ENCODE measurements at regions not wholly inside any gene's neighbourhood (a gene's known extent, or its start where the extent isn't known, plus 50 kb on each side); places are given as distances from the start of the nearest gene placed in this dataset.

DNA sequence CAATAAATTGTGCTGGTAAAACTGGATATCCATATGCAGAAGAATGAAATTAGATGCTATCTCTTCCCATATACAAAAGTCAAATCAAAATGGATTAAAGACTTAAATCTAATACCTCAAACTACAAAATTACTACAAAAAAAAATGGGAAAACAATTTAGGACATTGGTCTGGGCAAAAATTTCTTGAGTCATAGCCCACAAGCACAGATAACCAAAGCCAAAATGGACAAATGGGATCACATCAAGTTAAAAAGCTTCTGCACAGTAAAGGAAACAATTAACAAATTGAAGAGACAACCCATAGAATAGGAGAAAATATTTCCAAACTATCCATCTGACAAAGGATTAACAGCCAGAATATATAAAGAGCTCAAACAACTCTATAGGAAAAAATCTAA is 264.6 kb downstream of the NUAK1 start:
- TF ChIP-seq, protein P1, sequence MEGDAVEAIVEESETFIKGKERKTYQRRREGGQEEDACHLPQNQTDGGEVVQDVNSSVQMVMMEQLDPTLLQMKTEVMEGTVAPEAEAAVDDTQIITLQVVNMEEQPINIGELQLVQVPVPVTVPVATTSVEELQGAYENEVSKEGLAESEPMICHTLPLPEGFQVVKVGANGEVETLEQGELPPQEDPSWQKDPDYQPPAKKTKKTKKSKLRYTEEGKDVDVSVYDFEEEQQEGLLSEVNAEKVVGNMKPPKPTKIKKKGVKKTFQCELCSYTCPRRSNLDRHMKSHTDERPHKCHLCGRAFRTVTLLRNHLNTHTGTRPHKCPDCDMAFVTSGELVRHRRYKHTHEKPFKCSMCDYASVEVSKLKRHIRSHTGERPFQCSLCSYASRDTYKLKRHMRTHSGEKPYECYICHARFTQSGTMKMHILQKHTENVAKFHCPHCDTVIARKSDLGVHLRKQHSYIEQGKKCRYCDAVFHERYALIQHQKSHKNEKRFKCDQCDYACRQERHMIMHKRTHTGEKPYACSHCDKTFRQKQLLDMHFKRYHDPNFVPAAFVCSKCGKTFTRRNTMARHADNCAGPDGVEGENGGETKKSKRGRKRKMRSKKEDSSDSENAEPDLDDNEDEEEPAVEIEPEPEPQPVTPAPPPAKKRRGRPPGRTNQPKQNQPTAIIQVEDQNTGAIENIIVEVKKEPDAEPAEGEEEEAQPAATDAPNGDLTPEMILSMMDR (IDR thresholded peaks at IDR 0.05): no peak
- no peaks in the 10 kb centered on the region for H3K36me3 ChIP-seq
- intact Hi-C loops (cut with DNase I): no loop called here
- H3K9me3 ChIP-seq: no peaks in the 10 kb centered on the region
- H3K9ac ChIP-seq (ENCODE audit: low read depth in 2 of 2, low read length in 2 of 2): no peak overlapping the region
- no peak overlapping the region for H3K4me3 ChIP-seq
- no peaks in the 10 kb centered on the region for H3K4me1 ChIP-seq
- H3K27ac ChIP-seq: no peak overlapping the region
- no peaks in the 10 kb centered on the region for H3K27me3 ChIP-seq
- DNase-seq: no peak

DNA sequence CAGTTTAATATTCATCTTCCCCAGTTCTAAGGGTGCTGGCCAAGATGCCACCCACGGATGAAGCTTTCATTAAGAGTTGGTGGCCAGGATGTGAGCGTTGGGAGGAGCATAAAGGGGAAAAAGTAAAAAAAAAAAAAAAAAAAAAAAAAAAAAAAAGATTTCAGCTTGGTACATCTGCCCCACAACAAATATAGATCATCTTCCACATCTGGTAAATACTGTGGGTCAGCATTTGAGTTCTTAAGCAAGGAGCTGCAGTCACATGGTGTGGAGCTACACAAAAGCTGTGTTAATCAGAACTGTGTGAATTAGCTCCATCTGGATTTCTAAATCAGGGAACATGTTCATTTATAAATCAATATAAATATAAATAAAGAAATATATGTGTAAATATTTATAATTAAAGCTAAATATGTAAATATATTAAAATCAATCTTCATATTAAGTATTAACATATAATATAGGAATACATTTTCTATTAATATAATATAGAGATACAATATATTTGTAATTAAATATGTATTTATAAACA is 262.3 kb downstream of the NUAK1 start:
- Histone ChIP-seq H3K4me3 (no peak overlapping the region), H3K9ac (ENCODE audit: low read depth in 2 of 2, low read length in 2 of 2) (no peak overlapping the region), H3K27me3 (no peaks in the 10 kb centered on the region), H3K9me3 (no peaks in the 10 kb centered on the region), H3K36me3 (no peaks in the 10 kb centered on the region), H3K4me1 (no peaks in the 10 kb centered on the region), H3K27ac (no peak overlapping the region)
- no peak for DNase-seq
- intact Hi-C loops (cut with DNase I): no loop called here
- TF ChIP-seq, protein P1 (IDR thresholded peaks at IDR 0.05): no peak

DNA sequence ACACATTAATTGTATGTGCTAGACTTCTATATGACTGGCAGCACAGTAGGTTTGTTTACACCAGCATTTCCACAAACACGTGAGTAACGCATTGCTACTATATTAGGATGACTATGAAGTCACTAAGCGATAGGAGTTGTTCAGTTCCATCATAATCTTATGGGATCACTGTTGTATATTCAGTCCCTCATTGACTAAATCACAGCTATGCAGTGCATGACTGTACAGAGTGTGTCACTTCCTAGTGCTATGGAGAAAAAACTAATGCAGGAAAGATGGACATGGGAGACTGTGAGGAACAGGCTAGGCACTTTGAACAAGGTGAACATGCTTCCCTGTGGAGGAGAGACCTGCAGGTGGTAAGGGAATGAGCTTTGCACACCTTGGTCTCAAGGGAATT is 259.8 kb downstream of the NUAK1 start:
- Histone ChIP-seq H3K27me3 (no peaks in the 10 kb centered on the region), H3K9me3 (no peaks in the 10 kb centered on the region), H3K27ac (no peak overlapping the region), H3K9ac (ENCODE audit: low read depth in 2 of 2, low read length in 2 of 2) (no peak overlapping the region), H3K36me3 (no peaks in the 10 kb centered on the region), H3K4me3 (no peak overlapping the region), H3K4me1 (no peaks in the 10 kb centered on the region)
- no peak for DNase-seq
- TF ChIP-seq, protein P1 (IDR thresholded peaks at IDR 0.05): no peak
- intact Hi-C loops (cut with DNase I): no loop called here

DNA sequence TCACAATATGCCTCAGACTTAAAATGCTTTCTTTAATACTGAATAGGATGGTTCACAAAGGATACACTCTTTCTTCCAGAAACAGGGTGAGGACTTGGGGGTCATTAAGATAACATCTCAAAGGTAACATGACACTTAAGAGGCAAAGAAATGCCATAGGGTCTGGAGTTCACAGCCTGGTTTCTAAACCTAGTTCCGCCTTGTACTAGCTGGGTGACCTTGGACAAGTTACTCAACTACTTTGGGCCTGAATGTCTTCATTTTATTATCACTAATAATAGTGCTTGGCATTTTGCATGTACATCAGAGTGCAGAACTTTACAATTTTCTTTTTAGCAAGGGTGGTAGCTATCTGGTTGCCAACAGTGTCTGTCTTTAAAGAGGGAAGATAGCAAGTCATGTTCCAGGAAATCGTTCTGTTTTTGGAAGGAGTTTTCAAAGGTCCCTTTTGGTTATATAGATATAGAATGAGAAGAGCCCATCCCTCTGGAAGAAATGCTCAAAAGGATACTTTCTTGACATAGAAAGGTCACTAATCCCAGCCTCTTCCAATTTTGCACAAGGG is 257.8 kb downstream of the NUAK1 start:
- Histone ChIP-seq H3K27ac (no peak overlapping the region), H3K4me1 (no peaks in the 10 kb centered on the region), H3K27me3 (no peaks in the 10 kb centered on the region), H3K36me3 (no peaks in the 10 kb centered on the region), H3K9me3 (no peaks in the 10 kb centered on the region), H3K4me3 (no peak overlapping the region), H3K9ac (ENCODE audit: low read depth in 2 of 2, low read length in 2 of 2) (no peak overlapping the region)
- TF ChIP-seq, protein P1 (IDR thresholded peaks at IDR 0.05): no peak
- DNase-seq: no peak
- intact Hi-C loops (cut with DNase I): no loop called here

DNA sequence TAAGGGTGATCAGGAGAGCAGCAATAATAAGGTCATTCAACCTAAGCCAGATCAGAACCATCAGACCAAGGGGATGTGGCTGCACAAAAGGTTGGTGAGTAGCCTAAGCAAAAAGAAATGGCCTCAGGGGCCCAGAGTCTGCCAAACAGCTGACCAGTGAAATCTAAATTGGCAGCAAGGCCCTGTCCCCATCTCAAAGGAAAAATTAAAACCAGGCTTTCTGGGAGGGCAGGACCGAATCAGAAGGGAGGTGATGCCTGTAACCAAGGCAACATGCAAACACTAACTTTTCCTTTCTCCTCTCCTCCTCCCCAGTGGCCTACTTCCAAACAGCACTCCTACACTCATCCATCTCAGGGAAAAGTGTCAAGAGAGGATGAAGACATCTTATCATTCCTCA is 256.4 kb downstream of the NUAK1 start:
- no peak for DNase-seq

More for the DNA sequence above, 256.4 kb downstream of the NUAK1 start:
- no peaks in the 10 kb centered on the region for H3K27me3 ChIP-seq
- H3K9me3 ChIP-seq: no peaks in the 10 kb centered on the region
- no peak overlapping the region for H3K4me3 ChIP-seq
- intact Hi-C loops (cut with DNase I): no loop called here
- H3K27ac ChIP-seq: no peak overlapping the region
- no peaks in the 10 kb centered on the region for H3K4me1 ChIP-seq
- TF ChIP-seq, protein P1 (IDR thresholded peaks at IDR 0.05): no peak
- H3K9ac ChIP-seq (ENCODE audit: low read depth in 2 of 2, low read length in 2 of 2): no peak overlapping the region
- H3K36me3 ChIP-seq: no peaks in the 10 kb centered on the region

Measured in colonic mucosa (tissue), 4 donors.